ENCODE measurements at regions not wholly inside any gene's neighbourhood (a gene's known extent, or its start where the extent isn't known, plus 50 kb on each side); places are given as distances from the start of the nearest gene placed in this dataset.
"Not testable (repeated sequence)": the region's sequence is repeated elsewhere in the genome, so short reads cannot be mapped to it uniquely, and the experiment has no call there.

GRCh38 chr17:27365329-27365945, 71.5 kb downstream of the WSB1 start:
- not testable (repeated sequence) for H3K27ac ChIP-seq

GRCh38 chr17:27366437-27366836, 72.5 kb downstream of the WSB1 start:
- TF ChIP-seq CTCF (conservative IDR thresholded peaks at IDR 0.05) = no peak
- H3K27ac ChIP-seq = no peak overlapping the region

- H3K27ac ChIP-seq = no peak overlapping the region
- TF ChIP-seq CTCF (conservative IDR thresholded peaks at IDR 0.05) = no peak
Measured at GRCh38 chr17:27367121-27367981, 73.4 kb downstream of the WSB1 start.

GRCh38 chr17:27368151-27368795, 74.4 kb downstream of the WSB1 start:
- no peak for TF ChIP-seq CTCF (conservative IDR thresholded peaks at IDR 0.05)
- no peak overlapping the region for H3K27ac ChIP-seq

GRCh38 chr17:27368980-27369379, 75.1 kb downstream of the WSB1 start:
- no peak for TF ChIP-seq CTCF (conservative IDR thresholded peaks at IDR 0.05)
- H3K27ac ChIP-seq = no peak overlapping the region

- no peak for TF ChIP-seq CTCF (conservative IDR thresholded peaks at IDR 0.05)
- no peak overlapping the region for H3K27ac ChIP-seq
Measured at GRCh38 chr17:27370776-27371175, 76.9 kb downstream of the WSB1 start.

GRCh38 chr17:27373695-27374094, 79.8 kb downstream of the WSB1 start:
- H3K27ac ChIP-seq = not testable (repeated sequence)

GRCh38 chr17:27376637-27377547, 79.4 kb upstream of the KSR1 start:
- TF ChIP-seq CTCF (conservative IDR thresholded peaks at IDR 0.05) = no peak
- no peak overlapping the region for H3K27ac ChIP-seq

All from VCaP (cell line).